Fibroblast of lung (primary cell): ENCODE measurements at regions not wholly inside any gene's neighbourhood (a gene's known extent, or its start where the extent isn't known, plus 50 kb on each side); places are given as distances from the start of the nearest gene placed in this dataset.

Experiments
- EZH2 ChIP-seq: IDR thresholded peaks from 2 replicates; pipeline ENCODE4 v1.5.1; 2012; ENCODE audit warnings: low read length, control low read depth, mild to moderate bottlenecking; ENCODE audit errors: missing control alignments
- TF ChIP-seq, protein P1 (sequence below), 2 donors: IDR thresholded peaks in 1 of 2; conservative IDR thresholded peaks in 1 of 2; 1 replicate in 1 of 2; 2 replicates in 1 of 2; pipeline ENCODE4 v1.5.1; 2011 to 2012; ENCODE audit warnings: low read length in 2 of 2, control low read depth in 1 of 2, inconsistent platforms in 1 of 2, low read depth in 1 of 2, mild to moderate bottlenecking in 1 of 2

DNA sequence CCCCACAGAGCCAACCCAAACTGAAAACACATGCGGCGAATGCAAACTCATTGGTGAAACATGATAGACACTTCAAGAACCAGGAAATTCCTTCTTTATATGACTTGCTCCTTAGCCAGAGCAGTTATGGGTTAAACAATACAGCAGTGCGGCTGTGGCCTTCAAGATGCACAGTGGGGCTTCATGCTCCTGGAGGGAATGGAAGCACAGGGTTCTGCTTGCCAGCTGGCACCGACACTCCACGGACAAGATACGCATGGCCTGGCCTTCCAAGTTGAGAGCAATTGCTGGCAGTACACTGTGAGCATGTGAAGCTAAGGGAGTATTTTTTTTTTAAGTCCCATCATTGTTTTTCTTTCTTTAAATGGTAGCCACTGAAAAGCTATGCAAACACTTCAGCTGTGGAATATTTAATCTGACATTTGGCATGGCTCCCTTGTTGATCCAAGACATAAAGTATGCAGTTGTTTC lies 451.6 kb upstream of the CD180 start:
- TF ChIP-seq, protein P1, sequence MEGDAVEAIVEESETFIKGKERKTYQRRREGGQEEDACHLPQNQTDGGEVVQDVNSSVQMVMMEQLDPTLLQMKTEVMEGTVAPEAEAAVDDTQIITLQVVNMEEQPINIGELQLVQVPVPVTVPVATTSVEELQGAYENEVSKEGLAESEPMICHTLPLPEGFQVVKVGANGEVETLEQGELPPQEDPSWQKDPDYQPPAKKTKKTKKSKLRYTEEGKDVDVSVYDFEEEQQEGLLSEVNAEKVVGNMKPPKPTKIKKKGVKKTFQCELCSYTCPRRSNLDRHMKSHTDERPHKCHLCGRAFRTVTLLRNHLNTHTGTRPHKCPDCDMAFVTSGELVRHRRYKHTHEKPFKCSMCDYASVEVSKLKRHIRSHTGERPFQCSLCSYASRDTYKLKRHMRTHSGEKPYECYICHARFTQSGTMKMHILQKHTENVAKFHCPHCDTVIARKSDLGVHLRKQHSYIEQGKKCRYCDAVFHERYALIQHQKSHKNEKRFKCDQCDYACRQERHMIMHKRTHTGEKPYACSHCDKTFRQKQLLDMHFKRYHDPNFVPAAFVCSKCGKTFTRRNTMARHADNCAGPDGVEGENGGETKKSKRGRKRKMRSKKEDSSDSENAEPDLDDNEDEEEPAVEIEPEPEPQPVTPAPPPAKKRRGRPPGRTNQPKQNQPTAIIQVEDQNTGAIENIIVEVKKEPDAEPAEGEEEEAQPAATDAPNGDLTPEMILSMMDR (conservative IDR thresholded peaks at IDR 0.05 in 1 of 2, IDR thresholded peaks at IDR 0.05 in 1 of 2; ENCODE audit: low read depth in 1 of 2, low read length in 2 of 2) = no peak
- TF ChIP-seq EZH2 = no peak
